NCI-H1048 (cell line): ENCODE measurements at regions not wholly inside any gene's neighbourhood (a gene's known extent, or its start where the extent isn't known, plus 50 kb on each side); places are given as distances from the start of the nearest gene placed in this dataset.

ENCODE experiments used
- DNase-seq: peaks from one replicate; lab custom pipeline; 2025; lab: John Stamatoyannopoulos, UW

- DNase-seq: no peak
Observed at GRCh38 chr10:4775808-4776207, 50.2 kb upstream of the AKR1E2 start.

- no peak for DNase-seq
Observed at GRCh38 chr10:4772202-4772570, 53.8 kb upstream of the AKR1E2 start.

DNA sequence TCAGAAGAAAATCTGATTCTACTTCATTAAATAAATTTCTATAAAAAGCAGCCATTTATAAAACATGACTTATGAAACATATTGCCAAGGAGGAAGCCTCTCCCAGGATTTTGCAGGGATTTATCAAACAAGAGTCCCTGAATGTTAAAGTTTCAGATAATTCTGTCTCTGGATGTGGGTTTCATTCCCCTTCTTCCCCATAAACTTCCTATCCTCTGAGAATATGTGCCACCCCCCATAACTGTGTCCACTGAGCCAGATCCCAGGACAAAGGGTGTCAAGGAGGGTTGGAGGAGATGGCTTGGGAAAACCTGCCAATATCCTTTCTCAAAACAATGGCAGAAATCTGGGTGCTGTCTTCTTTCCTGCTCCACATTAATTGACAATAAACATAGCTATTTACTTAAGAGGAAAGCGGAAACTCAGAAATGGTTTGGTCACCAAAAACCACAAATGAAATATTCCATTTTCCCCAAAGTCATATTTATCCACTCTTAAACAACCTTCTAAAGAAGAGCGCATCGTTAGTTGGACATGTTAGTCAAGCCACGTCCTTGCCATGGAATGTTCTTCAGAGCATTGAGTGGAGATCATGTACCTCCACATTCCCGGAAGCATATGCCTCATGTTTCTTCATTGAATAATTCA, 54.3 kb upstream of the AKR1E2 start:
- DNase-seq: no peak

GRCh38 chr10:4770801-4771553, 55.0 kb upstream of the AKR1E2 start:
- DNase-seq: no peak

DNA sequence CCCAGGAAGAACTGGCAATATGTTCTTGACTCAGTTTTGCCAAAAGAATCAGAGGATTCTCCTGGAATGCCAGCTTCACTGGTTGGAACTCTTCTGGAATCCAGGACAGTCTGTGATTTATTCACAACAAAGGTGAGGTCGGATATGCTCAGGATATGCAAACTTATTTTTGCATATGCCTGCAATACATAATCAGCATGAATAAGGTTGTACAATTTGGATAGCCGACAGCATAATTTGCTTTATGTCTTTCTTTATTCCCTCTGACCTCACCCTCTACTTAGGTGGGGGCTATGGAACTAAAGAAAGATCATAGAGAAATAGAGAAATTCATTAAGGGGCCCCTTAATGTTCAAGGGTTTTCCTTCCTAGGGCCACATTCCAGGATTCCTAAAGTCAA, 57.6 kb upstream of the AKR1E2 start:
- no peak for DNase-seq

DNA sequence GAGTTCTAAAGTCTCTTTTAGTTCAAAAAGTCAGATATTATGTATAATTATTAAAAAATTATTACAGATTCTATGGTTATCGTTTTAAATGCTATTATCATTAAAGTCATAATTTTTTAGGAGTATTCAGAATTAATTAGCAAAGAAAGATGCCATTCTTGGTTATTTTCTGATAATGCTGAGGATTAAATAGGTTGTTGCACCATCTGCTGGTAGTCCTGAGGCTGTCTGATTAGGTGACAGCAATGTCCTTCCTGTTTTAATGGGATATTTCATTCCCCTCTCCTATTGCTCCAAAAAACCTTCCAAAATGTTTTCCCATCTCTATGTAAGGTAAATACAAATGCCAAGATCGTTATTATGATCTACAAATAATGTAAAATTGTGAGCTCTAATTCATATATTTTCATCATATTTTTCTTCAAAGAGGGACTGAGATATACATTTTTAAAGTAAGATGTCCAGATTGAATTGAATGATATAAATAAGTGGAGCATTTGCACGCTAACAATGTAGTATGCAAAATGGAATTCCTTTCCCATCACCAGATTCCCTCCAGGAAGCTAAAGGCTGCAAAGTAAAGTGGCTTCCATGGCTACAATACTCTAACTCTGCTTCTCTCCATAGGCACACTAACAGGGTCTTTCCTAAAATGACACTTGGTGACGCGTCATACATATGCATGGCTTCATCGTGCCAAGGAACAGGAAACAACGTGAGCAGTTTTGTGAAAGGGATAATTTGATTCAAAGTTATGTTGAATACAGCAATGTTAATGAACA, 58.8 kb upstream of the AKR1E2 start:
- DNase-seq: no peak

- DNase-seq: no peak
Observed at GRCh38 chr10:4766454-4766853, 59.6 kb upstream of the AKR1E2 start.

- no peak for DNase-seq
Observed at GRCh38 chr10:4765428-4765827, 60.6 kb upstream of the AKR1E2 start.

DNA sequence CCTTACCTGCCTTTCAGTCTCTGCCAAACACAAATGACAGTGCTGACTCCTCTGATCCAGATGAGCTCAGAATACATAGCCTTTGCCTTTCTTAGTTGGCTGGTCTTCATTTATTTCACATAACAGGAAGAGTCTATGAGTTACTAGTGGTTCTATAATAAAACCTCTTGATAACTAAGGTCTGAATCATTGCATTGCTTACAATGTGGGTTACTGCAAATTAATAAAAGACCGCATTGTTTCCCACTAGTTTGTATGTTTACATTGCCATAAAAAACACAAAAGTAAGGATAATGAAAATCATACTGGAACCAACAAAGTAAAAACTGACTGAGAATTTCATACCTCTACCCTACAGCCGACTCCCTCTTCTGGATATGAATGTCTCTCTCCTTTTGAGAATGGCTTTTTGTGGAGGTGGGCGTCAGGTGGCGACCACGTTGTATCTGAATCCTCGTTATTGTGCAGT, 62.0 kb upstream of the AKR1E2 start:
- no peak for DNase-seq

DNA sequence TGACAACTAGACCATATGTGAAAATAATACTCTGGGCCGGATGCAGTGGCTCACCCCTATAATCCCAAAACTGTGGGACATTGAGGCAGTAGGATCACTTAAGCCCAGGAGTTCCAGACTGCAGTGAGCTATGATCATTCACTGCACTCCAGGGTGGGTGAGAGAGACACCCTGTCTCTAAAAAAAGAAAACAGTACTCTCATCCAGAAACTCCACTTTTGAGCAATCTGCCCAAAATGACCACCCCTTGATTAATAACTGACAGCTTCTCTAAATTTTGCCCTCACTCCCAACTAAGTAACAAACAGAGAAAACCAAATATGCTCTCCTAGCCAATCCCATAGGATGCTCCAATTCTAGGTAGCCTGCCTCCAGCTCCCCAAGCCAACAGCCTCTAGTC, 62.5 kb upstream of the AKR1E2 start:
- no peak for DNase-seq

- no peak for DNase-seq
Observed at GRCh38 chr10:4758256-4758655, 67.8 kb upstream of the AKR1E2 start.

- DNase-seq: no peak
Observed at GRCh38 chr10:4755286-4755989, 70.6 kb upstream of the AKR1E2 start.

- DNase-seq: no peak
Observed at GRCh38 chr10:4754143-4754542, 71.9 kb upstream of the AKR1E2 start.

DNA sequence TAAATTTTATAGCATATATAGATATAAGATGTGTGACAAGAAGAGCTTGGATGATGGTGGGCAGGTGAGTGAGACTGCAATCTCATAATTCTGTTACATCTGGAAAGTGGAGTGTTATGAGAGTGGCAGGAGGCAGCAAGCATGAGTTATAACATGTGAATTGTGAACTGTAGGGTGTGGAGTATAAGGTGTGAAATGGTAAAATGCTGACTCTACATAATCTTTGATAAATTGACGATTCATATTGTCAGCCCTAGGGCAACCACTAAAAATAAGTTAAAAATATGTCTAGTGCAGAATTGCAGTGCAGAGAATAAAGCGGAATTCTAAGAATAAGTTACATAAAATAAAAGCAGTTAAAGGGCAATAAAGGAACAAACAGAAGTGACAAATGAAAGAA, 74.8 kb upstream of the AKR1E2 start:
- DNase-seq: no peak

DNA sequence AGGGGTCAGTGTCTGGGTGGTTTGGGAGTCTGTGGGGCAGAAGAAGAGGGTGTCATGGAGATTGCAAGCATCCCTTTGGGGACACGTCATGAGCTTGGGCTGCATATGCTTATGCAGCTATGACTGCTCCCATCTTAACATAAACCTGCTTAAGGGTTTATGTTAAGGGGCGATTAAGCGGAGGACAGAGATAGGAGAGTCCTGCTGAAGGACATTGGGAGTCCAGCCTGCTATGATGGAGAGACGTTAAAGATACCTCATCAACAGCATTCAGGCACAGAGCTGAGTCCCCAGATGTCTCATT, 76.8 kb upstream of the AKR1E2 start:
- no peak for DNase-seq

- DNase-seq: no peak
Observed at GRCh38 chr10:4748491-4749270, 77.3 kb upstream of the AKR1E2 start.

GRCh38 chr10:4742217-4742616, 83.8 kb upstream of the AKR1E2 start:
- DNase-seq: no peak

DNA sequence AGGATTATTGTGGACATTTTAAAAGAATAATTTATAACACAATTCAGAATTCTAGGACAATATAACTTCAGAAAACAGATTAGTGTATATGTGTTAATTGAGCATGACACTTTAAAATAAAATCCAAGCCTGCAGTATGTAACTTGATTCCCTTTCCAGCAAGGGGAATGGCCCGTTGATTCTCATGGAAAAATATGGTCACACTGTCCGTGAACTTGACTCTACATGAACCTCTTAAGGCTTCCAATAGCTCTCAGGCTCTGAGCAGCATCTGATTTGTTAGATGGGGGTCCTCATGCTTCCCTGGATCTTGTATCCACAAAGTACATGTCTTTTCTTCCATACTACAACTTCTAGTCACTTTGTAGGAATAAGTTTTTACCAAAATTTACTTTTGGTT, 85.5 kb upstream of the AKR1E2 start:
- no peak for DNase-seq

DNA sequence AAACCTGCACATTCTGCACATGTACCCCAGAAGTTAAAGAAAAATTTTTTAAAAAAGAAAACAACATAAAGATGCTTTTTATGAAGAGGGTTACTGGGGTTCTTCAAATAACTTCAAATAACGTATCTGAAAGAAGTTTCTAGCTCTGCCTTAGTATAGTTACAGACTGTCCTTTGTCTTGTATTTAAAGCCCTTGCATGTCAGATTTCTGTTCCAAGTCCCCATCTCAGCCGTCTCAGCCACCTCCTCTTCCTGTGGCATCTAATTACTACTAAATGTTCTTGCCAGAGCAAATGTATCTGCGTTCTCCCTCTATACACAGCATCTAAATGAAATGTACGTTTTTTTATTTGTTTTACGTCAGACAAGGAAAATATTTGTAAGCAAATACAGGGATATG, 89.4 kb upstream of the AKR1E2 start:
- DNase-seq: no peak

DNA sequence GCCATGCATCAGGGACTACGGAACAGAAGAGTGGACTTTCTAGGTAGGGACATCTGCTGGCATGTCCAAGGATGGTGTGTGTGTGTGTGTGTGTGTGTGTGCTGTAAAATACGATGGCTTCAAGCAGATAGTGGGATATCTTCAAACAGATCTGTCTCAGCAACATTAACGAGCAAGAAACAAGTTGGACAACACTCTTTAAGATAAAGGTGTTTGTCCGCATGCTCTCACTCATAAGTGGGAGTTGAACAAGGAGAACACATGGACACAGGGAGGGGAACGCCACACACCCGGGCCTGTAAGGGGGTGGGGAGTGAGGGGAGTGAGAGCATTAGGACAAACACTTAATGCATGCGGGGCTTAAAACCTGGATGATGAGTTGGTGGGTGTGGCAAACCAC, 89.8 kb upstream of the AKR1E2 start:
- DNase-seq: no peak

GRCh38 chr10:4733843-4734224, 92.2 kb upstream of the AKR1E2 start:
- DNase-seq: no peak
